ENCODE measurements at regions not wholly inside any gene's neighbourhood (a gene's known extent, or its start where the extent isn't known, plus 50 kb on each side); places are given as distances from the start of the nearest gene placed in this dataset.

- TF ChIP-seq POLR2A (IDR thresholded peaks at IDR 0.05) (no peak), CTCF (IDR thresholded peaks at IDR 0.05) (no peak)
Measured at GRCh38 chr9:129305246-129305645, 127.2 kb upstream of the IER5L start.
